Keratinocyte (primary cell): ENCODE measurements at regions not wholly inside any gene's neighbourhood (a gene's known extent, or its start where the extent isn't known, plus 50 kb on each side); places are given as distances from the start of the nearest gene placed in this dataset.

Experiments
- DNase-seq: peaks from one replicate; pipeline ENCODE4 v3.0.0-alpha.2; 2011; ENCODE audit warnings: low read depth, missing footprints, low spot score
- FAIRE-seq: peaks from 2 replicates; lab custom pipeline; 2011; peaks lifted over from hg19 to GRCh38; lab: Jason Lieb, UNC
- H2AFZ ChIP-seq: 2 replicates; pipeline ENCODE4 v1.6.0; 2012; ENCODE audit warnings: low read length, control low read depth, inconsistent platforms; ENCODE audit not compliant: control insufficient read depth
- H3K27ac ChIP-seq: 2 replicates; pipeline ENCODE4 v1.5.1; 2011; ENCODE audit warnings: low read length; ENCODE audit not compliant: control insufficient read depth, insufficient read depth
- H3K27me3 ChIP-seq: 3 replicates; pipeline ENCODE4 v1.6.0; 2011; ENCODE audit warnings: low read length; ENCODE audit not compliant: control insufficient read depth, insufficient read depth; ENCODE audit errors: extremely low read depth
- H3K36me3 ChIP-seq, 2 experiments: 2 replicates in 1 of 2; 3 replicates in 1 of 2; pipeline ENCODE4 v1.5.1; 2011; ENCODE audit warnings: low read length in 2 of 2, mild to moderate bottlenecking in 1 of 2; ENCODE audit not compliant: control insufficient read depth in 2 of 2, insufficient read depth in 2 of 2; ENCODE audit errors: extremely low read depth in 1 of 2
- H3K4me1 ChIP-seq: 3 replicates; pipeline ENCODE4 v1.5.1; 2011; ENCODE audit warnings: low read length; ENCODE audit not compliant: control insufficient read depth, insufficient read depth; ENCODE audit errors: extremely low read depth
- H3K4me2 ChIP-seq: 3 replicates; pipeline ENCODE4 v1.6.0; 2011; ENCODE audit warnings: low read depth, low read length; ENCODE audit not compliant: control insufficient read depth, insufficient read depth; ENCODE audit errors: extremely low read depth
- H3K4me3 ChIP-seq, 3 experiments: fragments of 200-600 bp in 1 of 3; sonication (generic) in 1 of 3; 2 replicates in 2 of 3; 3 replicates in 1 of 3; pipeline ENCODE4 v1.5.1; 2011 to 2016; ENCODE audit warnings: low read length in 3 of 3, mild to moderate bottlenecking in 3 of 3, control low read depth in 2 of 3, inconsistent platforms in 1 of 3, low read depth in 1 of 3, mixed read lengths in 1 of 3, mixed run types in 1 of 3, moderate library complexity in 1 of 3; ENCODE audit not compliant: control insufficient read depth in 2 of 3, insufficient read depth in 2 of 3; ENCODE audit errors: extremely low read depth in 1 of 3
- H3K79me2 ChIP-seq: 2 replicates; pipeline ENCODE4 v1.6.0; 2012; ENCODE audit warnings: low read length; ENCODE audit not compliant: control insufficient read depth, insufficient read depth
- H3K9ac ChIP-seq: 3 replicates; pipeline ENCODE4 v1.6.0; 2011; ENCODE audit warnings: low read length; ENCODE audit not compliant: control insufficient read depth, insufficient read depth; ENCODE audit errors: extremely low read depth
- H3K9me1 ChIP-seq: 3 replicates; pipeline ENCODE4 v1.6.0; 2011; ENCODE audit warnings: low read length; ENCODE audit not compliant: control insufficient read depth, insufficient read depth; ENCODE audit errors: extremely low read depth
- H3K9me3 ChIP-seq: 2 replicates; pipeline ENCODE4 v1.5.1; 2012; ENCODE audit warnings: low read depth, low read length; ENCODE audit not compliant: control insufficient read depth
- H4K20me1 ChIP-seq: 3 replicates; pipeline ENCODE4 v1.6.0; 2011; ENCODE audit warnings: low read length; ENCODE audit not compliant: control insufficient read depth, insufficient read depth; ENCODE audit errors: extremely low read depth
- CTCF ChIP-seq, 3 experiments: IDR thresholded peaks in 1 of 3; conservative IDR thresholded peaks in 1 of 3; optimal IDR thresholded peaks in 1 of 3; 2 replicates in 2 of 3; 3 replicates in 1 of 3; pipeline versions ENCODE3 to v1.5.1; 2011; ENCODE audit warnings: low read length in 3 of 3, mild to moderate bottlenecking in 3 of 3, moderate library complexity in 2 of 3, control low read depth in 1 of 3, inconsistent platforms in 1 of 3; ENCODE audit not compliant: insufficient read depth in 2 of 3; ENCODE audit errors: extremely low read depth in 1 of 3
- EZH2 ChIP-seq: IDR thresholded peaks from one replicate; pipeline ENCODE4 v1.6.1; 2012; ENCODE audit warnings: inconsistent platforms, mild to moderate bottlenecking, low read length, moderate library complexity
- dilution Hi-C: fragments of 300-500 bp; cut with MboI; formaldehyde crosslinking; loops from one replicate; pipeline ENCODE4 v1.7.0; 2020; ENCODE audit warnings: low sequenced_read_pairs; ENCODE audit not compliant: extremely low pct_ligation_motif_present

GRCh38 chr14:66165337-66165736 is 320.8 kb upstream of the CCDC196 start:
- H3K79me2 ChIP-seq = no peaks in the 10 kb centered on the region
- dilution Hi-C loops = no loop called here
- H3K27ac ChIP-seq = no peak overlapping the region

GRCh38 chr14:66174453-66174891 is 311.7 kb upstream of the CCDC196 start:
- TF ChIP-seq CTCF (optimal IDR thresholded peaks at IDR 0.05 in 1 of 3, IDR thresholded peaks at IDR 0.05 in 1 of 3, conservative IDR thresholded peaks at IDR 0.05 in 1 of 3; ENCODE audit: extremely low read depth in 1 of 3, insufficient read depth in 2 of 3, low read length in 3 of 3) (no peak), EZH2 (no peak)
- no peaks in the 10 kb centered on the region for H4K20me1 ChIP-seq
- H3K27ac ChIP-seq = no peak overlapping the region
- H3K9me3 ChIP-seq = no peaks in the 10 kb centered on the region
- H3K4me3 ChIP-seq = no peak overlapping the region
- H3K36me3 ChIP-seq = no peaks in the 10 kb centered on the region
- FAIRE-seq (no peak), DNase-seq (no peak)
- H3K79me2 ChIP-seq = no peaks in the 10 kb centered on the region
- dilution Hi-C loops = no loop called here
- H3K4me2 ChIP-seq = no peak overlapping the region
- no peak overlapping the region for H2AFZ ChIP-seq
- H3K9ac ChIP-seq = no peak overlapping the region
- H3K9me1 ChIP-seq = no peaks in the 10 kb centered on the region
- H3K27me3 ChIP-seq = no peaks in the 10 kb centered on the region
- H3K4me1 ChIP-seq = no peaks in the 10 kb centered on the region

More at GRCh38 chr14:66165337-66165736, 320.8 kb upstream of the CCDC196 start:
- no peaks in the 10 kb centered on the region for H3K36me3 ChIP-seq
- no peaks in the 10 kb centered on the region for H3K4me1 ChIP-seq
- no peak overlapping the region for H3K4me3 ChIP-seq
- no peak for DNase-seq
- H2AFZ ChIP-seq = no peak overlapping the region
- no peaks in the 10 kb centered on the region for H3K27me3 ChIP-seq
- H3K9ac ChIP-seq = no peak overlapping the region
- no peak for FAIRE-seq
- no peak overlapping the region for H3K4me2 ChIP-seq
- TF ChIP-seq EZH2 = no peak
- TF ChIP-seq CTCF (optimal IDR thresholded peaks at IDR 0.05 in 1 of 3, IDR thresholded peaks at IDR 0.05 in 1 of 3, conservative IDR thresholded peaks at IDR 0.05 in 1 of 3; ENCODE audit: extremely low read depth in 1 of 3, insufficient read depth in 2 of 3, low read length in 3 of 3) = no peak
- no peaks in the 10 kb centered on the region for H4K20me1 ChIP-seq
- H3K9me1 ChIP-seq = no peaks in the 10 kb centered on the region
- H3K9me3 ChIP-seq = no peaks in the 10 kb centered on the region
